CD4-positive, alpha-beta T cell treated with Interleukin-15 for 1 hour (primary cell): ENCODE measurements at regions not wholly inside any gene's neighbourhood (a gene's known extent, or its start where the extent isn't known, plus 50 kb on each side); places are given as distances from the start of the nearest gene placed in this dataset.
"Not testable (repeated sequence)": the region's sequence is repeated elsewhere in the genome, so short reads cannot be mapped to it uniquely, and the experiment has no call there.

Source experiments
- DNase-seq: peaks from one replicate; pipeline ENCODE4 v3.0.0-alpha.2; 2020

- DNase-seq = no peak
Observed at GRCh38 chr3:87706176-87706575, 352.6 kb downstream of the CGGBP1 start.

- no peak for DNase-seq
Observed at GRCh38 chr3:87702600-87702999, 356.2 kb downstream of the CGGBP1 start.

GRCh38 chr3:87696124-87697013 is 362.4 kb downstream of the CGGBP1 start:
- no peak for DNase-seq

- no peak for DNase-seq
Observed at GRCh38 chr3:87694678-87695077, 364.1 kb downstream of the CGGBP1 start.

- DNase-seq = no peak
Observed at GRCh38 chr3:87691109-87691508, 367.7 kb downstream of the CGGBP1 start.

- DNase-seq = not testable (repeated sequence)
Observed at GRCh38 chr3:87678984-87679660, 379.7 kb downstream of the CGGBP1 start.

- no peak for DNase-seq
Observed at GRCh38 chr3:87674397-87675161, 384.2 kb downstream of the CGGBP1 start.

- DNase-seq = no peak
Observed at GRCh38 chr3:87673132-87673531, 385.7 kb downstream of the CGGBP1 start.

- no peak for DNase-seq
Observed at GRCh38 chr3:87654184-87654583, 377.8 kb upstream of the POU1F1 start.

- not testable (repeated sequence) for DNase-seq
Observed at GRCh38 chr3:87653138-87653537, 376.8 kb upstream of the POU1F1 start.

- DNase-seq = no peak
Observed at GRCh38 chr3:87634426-87634825, 358.0 kb upstream of the POU1F1 start.

- DNase-seq = no peak
Observed at GRCh38 chr3:87627316-87627715, 350.9 kb upstream of the POU1F1 start.

- DNase-seq = no peak
Observed at GRCh38 chr3:87626546-87626945, 350.2 kb upstream of the POU1F1 start.

- DNase-seq = no peak
Observed at GRCh38 chr3:87625876-87626275, 349.5 kb upstream of the POU1F1 start.

GRCh38 chr3:87624860-87625259 is 348.5 kb upstream of the POU1F1 start:
- DNase-seq = no peak

GRCh38 chr3:87621667-87622066 is 345.3 kb upstream of the POU1F1 start:
- no peak for DNase-seq

- no peak for DNase-seq
Observed at GRCh38 chr3:87615506-87615905, 339.1 kb upstream of the POU1F1 start.

- no peak for DNase-seq
Observed at GRCh38 chr3:87614998-87615397, 338.6 kb upstream of the POU1F1 start.

- no peak for DNase-seq
Observed at GRCh38 chr3:87607234-87607633, 330.9 kb upstream of the POU1F1 start.

- no peak for DNase-seq
Observed at GRCh38 chr3:87595798-87596197, 319.4 kb upstream of the POU1F1 start.

- DNase-seq = no peak
Observed at GRCh38 chr3:87581240-87581639, 304.9 kb upstream of the POU1F1 start.

- DNase-seq = no peak
Observed at GRCh38 chr3:87576752-87577151, 300.4 kb upstream of the POU1F1 start.

GRCh38 chr3:87575550-87575949 is 299.2 kb upstream of the POU1F1 start:
- no peak for DNase-seq

- DNase-seq = no peak
Observed at GRCh38 chr3:87568331-87568730, 291.9 kb upstream of the POU1F1 start.
